Vagina (tissue), 2 donors: ENCODE measurements at regions not wholly inside any gene's neighbourhood (a gene's known extent, or its start where the extent isn't known, plus 50 kb on each side); places are given as distances from the start of the nearest gene placed in this dataset.
"Not testable (repeated sequence)": the region's sequence is repeated elsewhere in the genome, so short reads cannot be mapped to it uniquely, and the experiment has no call there.

Source experiments
- DNase-seq, 2 donors: peaks; one replicate each; pipeline ENCODE4 v3.0.0-alpha.2; 2017; ENCODE audit errors: extremely low spot score in 2 of 2
- H3K27ac ChIP-seq: fragments of 200-600 bp; sonication (generic); one replicate; pipeline ENCODE4 v1.5.1; 2019
- H3K27me3 ChIP-seq: fragments of 200-600 bp; sonication (generic); one replicate; pipeline ENCODE4 v1.5.1; 2019
- H3K36me3 ChIP-seq, 2 donors: fragments of 200-600 bp; sonication (generic); one replicate each; pipeline ENCODE4 v1.5.1; 2017 to 2019
- H3K4me1 ChIP-seq: fragments of 200-600 bp; sonication (generic); one replicate; pipeline ENCODE4 v1.5.1; 2019
- H3K4me3 ChIP-seq, 2 donors: fragments of 200-600 bp; sonication (generic); 1 replicate in 1 of 2; 2 replicates in 1 of 2; pipeline ENCODE4 v1.5.1; 2016 to 2019
- H3K9me3 ChIP-seq: fragments of 200-600 bp; sonication (generic); one replicate; pipeline ENCODE4 v1.5.1; 2019
- POLR2A ChIP-seq, 2 donors: fragments of 450-650 bp; IDR thresholded peaks; one replicate each; pipeline ENCODE4 v1.6.1; 2017; ENCODE audit warnings: antibody characterized with exemption in 2 of 2, mild to moderate bottlenecking in 2 of 2, moderate library complexity in 2 of 2
- POLR2AphosphoS5 ChIP-seq, 2 donors: sonication (generic); formaldehyde crosslinking; IDR thresholded peaks; one replicate each; pipeline ENCODE4 v1.9.0; 2017; ENCODE audit warnings: antibody characterized with exemption in 2 of 2, mild to moderate bottlenecking in 2 of 2, low read depth in 1 of 2; ENCODE audit not compliant: insufficient read depth in 1 of 2
- intact Hi-C: fragments of 100-400 bp; cut with DNase I; formaldehyde crosslinking; loops from one replicate; pipeline ENCODE4 v1.15.1; 2023
- TF ChIP-seq, protein P1 (sequence below), 3 experiments: fragments of 450-650 bp in 2 of 3; fragments of 200-600 bp in 1 of 3; sonication (generic) in 1 of 3; IDR thresholded peaks; one replicate each; pipeline ENCODE4 v1.5.1; 2017 to 2019; ENCODE audit warnings: antibody characterized with exemption in 3 of 3, mild to moderate bottlenecking in 2 of 3, moderate library complexity in 2 of 3

DNA sequence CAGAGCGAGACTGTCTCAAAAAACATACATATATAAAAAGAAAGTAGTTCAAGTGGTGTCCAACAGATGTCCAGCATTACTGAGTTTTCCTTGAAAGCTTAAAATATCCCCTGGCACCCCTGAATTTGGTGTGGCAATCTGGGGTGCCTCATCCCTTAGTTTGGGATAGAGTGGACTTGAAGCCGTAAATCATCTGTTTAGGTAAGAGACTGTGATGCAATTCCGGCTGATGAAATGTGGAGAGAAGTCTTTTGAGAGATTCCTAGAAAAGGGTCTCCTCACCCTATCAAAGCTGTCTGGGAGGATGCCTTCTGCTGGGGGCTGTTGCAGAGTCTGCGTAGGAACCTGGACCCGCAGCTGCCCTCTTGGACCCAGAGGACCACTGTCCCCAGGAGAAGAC, 408.0 kb downstream of the RPS24 start:
- no peak overlapping the region for H3K4me3 ChIP-seq
- no peaks in the 10 kb centered on the region for H3K9me3 ChIP-seq
- H3K4me1 ChIP-seq, result no peaks in the 10 kb centered on the region
- H3K36me3 ChIP-seq, result no peaks in the 10 kb centered on the region
- H3K27ac ChIP-seq, result no peak overlapping the region
- TF ChIP-seq, protein P1, sequence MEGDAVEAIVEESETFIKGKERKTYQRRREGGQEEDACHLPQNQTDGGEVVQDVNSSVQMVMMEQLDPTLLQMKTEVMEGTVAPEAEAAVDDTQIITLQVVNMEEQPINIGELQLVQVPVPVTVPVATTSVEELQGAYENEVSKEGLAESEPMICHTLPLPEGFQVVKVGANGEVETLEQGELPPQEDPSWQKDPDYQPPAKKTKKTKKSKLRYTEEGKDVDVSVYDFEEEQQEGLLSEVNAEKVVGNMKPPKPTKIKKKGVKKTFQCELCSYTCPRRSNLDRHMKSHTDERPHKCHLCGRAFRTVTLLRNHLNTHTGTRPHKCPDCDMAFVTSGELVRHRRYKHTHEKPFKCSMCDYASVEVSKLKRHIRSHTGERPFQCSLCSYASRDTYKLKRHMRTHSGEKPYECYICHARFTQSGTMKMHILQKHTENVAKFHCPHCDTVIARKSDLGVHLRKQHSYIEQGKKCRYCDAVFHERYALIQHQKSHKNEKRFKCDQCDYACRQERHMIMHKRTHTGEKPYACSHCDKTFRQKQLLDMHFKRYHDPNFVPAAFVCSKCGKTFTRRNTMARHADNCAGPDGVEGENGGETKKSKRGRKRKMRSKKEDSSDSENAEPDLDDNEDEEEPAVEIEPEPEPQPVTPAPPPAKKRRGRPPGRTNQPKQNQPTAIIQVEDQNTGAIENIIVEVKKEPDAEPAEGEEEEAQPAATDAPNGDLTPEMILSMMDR (IDR thresholded peaks at IDR 0.05), result no peak
- TF ChIP-seq POLR2A (IDR thresholded peaks at IDR 0.05), result no peak
- no peak for TF ChIP-seq POLR2AphosphoS5 (IDR thresholded peaks at IDR 0.05; ENCODE audit: insufficient read depth in 1 of 2, low read depth in 1 of 2)
- no peak for DNase-seq
- no peaks in the 10 kb centered on the region for H3K27me3 ChIP-seq
- intact Hi-C loops, result no loop called here

- intact Hi-C loops, result no loop called here
- no peak overlapping the region for H3K4me3 ChIP-seq
- DNase-seq, result no peak
- H3K4me1 ChIP-seq, result no peaks in the 10 kb centered on the region
- H3K27me3 ChIP-seq, result no peaks in the 10 kb centered on the region
- no peaks in the 10 kb centered on the region for H3K36me3 ChIP-seq
- H3K27ac ChIP-seq, result no peak overlapping the region
- no peaks in the 10 kb centered on the region for H3K9me3 ChIP-seq
- TF ChIP-seq, protein P1 (IDR thresholded peaks at IDR 0.05), result no peak
- no peak for TF ChIP-seq POLR2AphosphoS5 (IDR thresholded peaks at IDR 0.05; ENCODE audit: insufficient read depth in 1 of 2, low read depth in 1 of 2)
- TF ChIP-seq POLR2A (IDR thresholded peaks at IDR 0.05), result no peak
Measured at GRCh38 chr10:78442836-78443550, 409.3 kb downstream of the RPS24 start.

DNA sequence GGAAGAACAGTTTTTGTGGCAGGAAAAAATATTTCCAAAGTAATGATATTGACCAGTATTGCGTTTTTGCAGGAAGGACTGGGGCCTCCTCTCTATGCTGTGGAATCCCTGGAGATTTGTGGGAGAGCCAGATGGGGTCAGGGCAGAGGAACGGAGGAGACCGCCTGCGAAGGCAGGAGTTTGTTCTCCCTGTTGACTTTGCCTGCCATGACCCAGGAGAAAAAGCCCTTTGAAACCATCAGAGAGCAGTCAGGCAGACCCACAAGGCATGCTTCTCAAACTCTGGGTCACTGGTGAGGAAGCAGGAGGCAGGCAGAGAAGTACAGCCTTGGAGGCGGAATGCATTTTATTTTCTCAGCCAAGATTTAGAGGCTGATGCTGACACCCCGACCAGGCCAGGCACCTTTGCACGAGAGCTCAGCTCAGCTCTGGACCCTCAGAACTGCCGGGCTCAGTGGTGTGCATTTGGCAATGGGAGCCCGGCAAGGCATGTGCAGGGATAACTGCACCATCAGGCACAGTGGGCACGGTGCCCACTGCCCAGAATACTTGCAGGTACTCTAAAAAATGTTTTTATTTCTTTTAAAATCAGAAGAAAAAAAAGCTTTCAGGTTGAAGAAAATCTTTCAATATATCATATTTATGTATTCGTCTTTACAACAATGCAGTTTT, 410.4 kb downstream of the RPS24 start:
- no peak overlapping the region for H3K27ac ChIP-seq
- H3K27me3 ChIP-seq, result no peaks in the 10 kb centered on the region
- DNase-seq, result no peak
- no peaks in the 10 kb centered on the region for H3K9me3 ChIP-seq
- intact Hi-C loops, result no loop called here
- TF ChIP-seq, protein P1 (IDR thresholded peaks at IDR 0.05), result no peak
- TF ChIP-seq POLR2AphosphoS5 (IDR thresholded peaks at IDR 0.05; ENCODE audit: insufficient read depth in 1 of 2, low read depth in 1 of 2), result no peak
- TF ChIP-seq POLR2A (IDR thresholded peaks at IDR 0.05), result no peak
- H3K36me3 ChIP-seq, result no peaks in the 10 kb centered on the region
- H3K4me1 ChIP-seq, result no peaks in the 10 kb centered on the region
- no peak overlapping the region for H3K4me3 ChIP-seq

- H3K4me3 ChIP-seq, H3K36me3 ChIP-seq, H3K27ac ChIP-seq, H3K27me3 ChIP-seq, intact Hi-C loops, H3K4me1 ChIP-seq, H3K9me3 ChIP-seq, DNase-seq: not testable (repeated sequence)
Measured at GRCh38 chr10:78444741-78445140, 411.1 kb downstream of the RPS24 start.

- TF ChIP-seq POLR2A (IDR thresholded peaks at IDR 0.05) (no peak), POLR2AphosphoS5 (IDR thresholded peaks at IDR 0.05; ENCODE audit: insufficient read depth in 1 of 2, low read depth in 1 of 2) (no peak)
- TF ChIP-seq, protein P1 (IDR thresholded peaks at IDR 0.05), result no peak
- DNase-seq, result no peak
Measured at GRCh38 chr10:78445308-78445707, 411.6 kb downstream of the RPS24 start.

More at GRCh38 chr10:78445308-78445707, 411.6 kb downstream of the RPS24 start:
- intact Hi-C loops, result no loop called here
- Histone ChIP-seq H3K36me3 (no peaks in the 10 kb centered on the region), H3K4me3 (no peak overlapping the region), H3K27me3 (no peaks in the 10 kb centered on the region), H3K9me3 (no peaks in the 10 kb centered on the region), H3K4me1 (no peaks in the 10 kb centered on the region), H3K27ac (no peak overlapping the region)
